HCT116 (cell line): ENCODE measurements at regions not wholly inside any gene's neighbourhood (a gene's known extent, or its start where the extent isn't known, plus 50 kb on each side); places are given as distances from the start of the nearest gene placed in this dataset.

Experiments
- CTCF ChIP-seq, 3 experiments: fragments of 200-600 bp in 1 of 3; sonication (generic) in 1 of 3; IDR thresholded peaks in 2 of 3; conservative IDR thresholded peaks in 1 of 3; 2 replicates each; pipeline ENCODE4 v1.5.1; 2012 to 2017; ENCODE audit warnings: low read depth in 2 of 3, low read length in 2 of 3, antibody characterized with exemption in 1 of 3, borderline replicate concordance in 1 of 3, control low read depth in 1 of 3, mild to moderate bottlenecking in 1 of 3, mixed read lengths in 1 of 3, mixed run types in 1 of 3, moderate library complexity in 1 of 3; ENCODE audit not compliant: insufficient read depth in 1 of 3
- JUND ChIP-seq: IDR thresholded peaks from 2 replicates; pipeline ENCODE4 v1.6.1; 2012
- POLR2A ChIP-seq: IDR thresholded peaks from 2 replicates; pipeline ENCODE4 v1.7.0; 2011; ENCODE audit warnings: borderline replicate concordance; ENCODE audit not compliant: insufficient read depth, insufficient read length; ENCODE audit errors: extremely low read depth

GRCh38 chr13:40129467-40129866, 474.0 kb downstream of the COG6 start:
- TF ChIP-seq JUND = no peak
- TF ChIP-seq CTCF (IDR thresholded peaks at IDR 0.05 in 2 of 3, conservative IDR thresholded peaks at IDR 0.05 in 1 of 3; ENCODE audit: borderline replicate concordance in 1 of 3, insufficient read depth in 1 of 3, low read depth in 2 of 3, low read length in 2 of 3) = no peak
- TF ChIP-seq POLR2A = no peak
